HFF-Myc (cell line): ENCODE measurements at regions not wholly inside any gene's neighbourhood (a gene's known extent, or its start where the extent isn't known, plus 50 kb on each side); places are given as distances from the start of the nearest gene placed in this dataset.

ENCODE experiments used
- DNase-seq: peaks from one replicate; pipeline ENCODE4 v3.0.0-alpha.2; 2011; ENCODE audit warnings: low read depth; ENCODE audit errors: extremely low read depth
- H3K4me3 ChIP-seq: replicated peaks from 2 replicates; pipeline ENCODE4 v1.5.1; 2011; ENCODE audit warnings: low read depth, mild to moderate bottlenecking, control low read depth, low read length
- CTCF ChIP-seq: IDR thresholded peaks from 2 replicates; pipeline ENCODE4 v1.5.1; 2012; ENCODE audit warnings: mild to moderate bottlenecking, low read depth, low read length, control low read depth; ENCODE audit errors: missing control alignments

GRCh38 chr18:26655525-26656430, 107.4 kb upstream of the KCTD1 start:
- no peak for TF ChIP-seq CTCF
- DNase-seq = no peak
- peak overlapping the region; percentile 50 for H3K4me3 ChIP-seq

- no peak for DNase-seq
- no peak for TF ChIP-seq CTCF
- no peak overlapping the region for H3K4me3 ChIP-seq
Observed at GRCh38 chr18:26654616-26655524, 106.5 kb upstream of the KCTD1 start.

GRCh38 chr18:26653943-26654615, 105.7 kb upstream of the KCTD1 start:
- TF ChIP-seq CTCF = no peak
- no peak for DNase-seq
- no peak overlapping the region for H3K4me3 ChIP-seq

GRCh38 chr18:26652501-26652900, 104.1 kb upstream of the KCTD1 start:
- H3K4me3 ChIP-seq = no peak overlapping the region
- DNase-seq = no peak
- no peak for TF ChIP-seq CTCF

- TF ChIP-seq CTCF = no peak
- no peak overlapping the region for H3K4me3 ChIP-seq
- DNase-seq = no peak
Observed at GRCh38 chr18:26650310-26651268, 102.2 kb upstream of the KCTD1 start.
